Kidney (tissue), 13 donors: ENCODE measurements at regions not wholly inside any gene's neighbourhood (a gene's known extent, or its start where the extent isn't known, plus 50 kb on each side); places are given as distances from the start of the nearest gene placed in this dataset.

ENCODE experiments used
- DNase-seq, 5 donors: peaks; one replicate each; pipeline ENCODE4 v3.0.0-alpha.2; 2013 to 2020
- FAIRE-seq: peaks from 2 replicates; lab custom pipeline; 2012; peaks lifted over from hg19 to GRCh38; lab: Jason Lieb, UNC
- H3K27ac ChIP-seq, 2 donors: one replicate each; pipeline ENCODE4 v1.7.0; 2013; ENCODE audit warnings: low read depth in 2 of 2, low read length in 2 of 2, inconsistent platforms in 1 of 2
- H3K27me3 ChIP-seq: one replicate; pipeline ENCODE4 v1.7.1; 2013; ENCODE audit warnings: low read length, inconsistent platforms; ENCODE audit not compliant: control insufficient read depth, insufficient read depth
- H3K36me3 ChIP-seq, 3 donors: one replicate each; pipeline versions ENCODE4 v1.7.0 to v1.7.1; 2013; ENCODE audit warnings: low read length in 3 of 3, control low read depth in 1 of 3, inconsistent platforms in 1 of 3; ENCODE audit not compliant: insufficient read depth in 3 of 3, control insufficient read depth in 2 of 3
- H3K4me1 ChIP-seq, 3 donors: one replicate each; pipeline versions ENCODE4 v1.7.0 to v1.7.1; 2013; ENCODE audit warnings: low read length in 3 of 3, inconsistent platforms in 1 of 3, low read depth in 1 of 3; ENCODE audit not compliant: control insufficient read depth in 2 of 3, insufficient read depth in 2 of 3
- H3K4me3 ChIP-seq, 3 donors: one replicate each; pipeline versions ENCODE4 v1.7.0 to v1.8.1; 2013; ENCODE audit warnings: low read length in 3 of 3, control low read depth in 1 of 3, inconsistent platforms in 1 of 3
- H3K9ac ChIP-seq, 3 donors: one replicate each; pipeline versions ENCODE4 v1.7.0 to v1.7.1; 2013; ENCODE audit warnings: low read length in 3 of 3, control low read depth in 1 of 3, inconsistent platforms in 1 of 3
- H3K9me3 ChIP-seq, 3 donors: one replicate each; pipeline versions ENCODE4 v1.7.0 to v1.7.1; 2013; ENCODE audit warnings: low read length in 3 of 3, control low read depth in 1 of 3, inconsistent platforms in 1 of 3; ENCODE audit not compliant: control insufficient read depth in 2 of 3, insufficient read depth in 1 of 3
- CTCF ChIP-seq: IDR thresholded peaks from 3 replicates; pipeline ENCODE4 v1.5.1; 2012; ENCODE audit warnings: mild to moderate bottlenecking, moderate library complexity, borderline replicate concordance; ENCODE audit not compliant: insufficient read depth; ENCODE audit errors: extremely low read depth
- intact Hi-C: fragments of 100-400 bp; cut with DNase I; formaldehyde crosslinking; loops from one replicate; pipeline ENCODE4 v1.11.1; 2022
- donor health status: control.
- donor health status: control.
- donor health status: control.
- donor health status: control.
- donor health status: control.
- donor health status: DM: yes; HTN: yes; CAD: no.
- donor health status: Normal renal cell carcinoma (clear cell type).

GRCh38 chr13:109397285-109397684 is 389.1 kb downstream of the IRS2 start:
- H3K4me1 ChIP-seq: no peaks in the 10 kb centered on the region
- FAIRE-seq (no peak), DNase-seq (no peak)
- H3K27ac ChIP-seq: no peak overlapping the region
- no peak overlapping the region for H3K4me3 ChIP-seq
- no peak overlapping the region for H3K9ac ChIP-seq
- no peak for TF ChIP-seq CTCF
- intact Hi-C loops: no loop called here
- H3K36me3 ChIP-seq: no peaks in the 10 kb centered on the region
- no peaks in the 10 kb centered on the region for H3K9me3 ChIP-seq
- H3K27me3 ChIP-seq: no peaks in the 10 kb centered on the region

- Histone ChIP-seq H3K9ac (no peak overlapping the region), H3K9me3 (no peaks in the 10 kb centered on the region), H3K4me3 (no peak overlapping the region), H3K27me3 (no peaks in the 10 kb centered on the region), H3K36me3 (no peaks in the 10 kb centered on the region), H3K4me1 (no peaks in the 10 kb centered on the region), H3K27ac (no peak overlapping the region)
- FAIRE-seq (no peak), DNase-seq (no peak)
- TF ChIP-seq CTCF: no peak
- intact Hi-C loops: no loop called here
These were observed 390.1 kb downstream of the IRS2 start for GRCh38 chr13:109396266-109396665.

GRCh38 chr13:109395014-109395413 is 391.4 kb downstream of the IRS2 start:
- intact Hi-C loops: no loop called here
- no peaks in the 10 kb centered on the region for H3K36me3 ChIP-seq
- no peak overlapping the region for H3K27ac ChIP-seq
- H3K4me3 ChIP-seq: no peak overlapping the region
- no peak for TF ChIP-seq CTCF
- no peaks in the 10 kb centered on the region for H3K27me3 ChIP-seq
- H3K4me1 ChIP-seq: no peaks in the 10 kb centered on the region
- no peaks in the 10 kb centered on the region for H3K9me3 ChIP-seq
- no peak overlapping the region for H3K9ac ChIP-seq
- DNase-seq (no peak), FAIRE-seq (no peak)

GRCh38 chr13:109394311-109394988 is 391.9 kb downstream of the IRS2 start:
- no peaks in the 10 kb centered on the region for H3K9me3 ChIP-seq
- no peak for DNase-seq
- no peaks in the 10 kb centered on the region for H3K4me1 ChIP-seq
- no peak overlapping the region for H3K27ac ChIP-seq
- no peak overlapping the region for H3K9ac ChIP-seq
- no peaks in the 10 kb centered on the region for H3K27me3 ChIP-seq
- FAIRE-seq: no peak
- TF ChIP-seq CTCF: no peak
- intact Hi-C loops: no loop called here
- H3K36me3 ChIP-seq: no peaks in the 10 kb centered on the region
- H3K4me3 ChIP-seq: no peak overlapping the region
